Endothelial cell (in vitro differentiated cells): ENCODE measurements at regions not wholly inside any gene's neighbourhood (a gene's known extent, or its start where the extent isn't known, plus 50 kb on each side); places are given as distances from the start of the nearest gene placed in this dataset.
"Not testable (repeated sequence)": the region's sequence is repeated elsewhere in the genome, so short reads cannot be mapped to it uniquely, and the experiment has no call there.

Experiments used
- DNase-seq: peaks from one replicate; pipeline ENCODE4 v3.0.0; 2021; ENCODE audit warnings: low spot score
- H3K27ac Mint-ChIP-seq: one replicate; pipeline ENCODE4 v1.8.0; 2021; ENCODE audit warnings: mixed read lengths, inconsistent platforms; ENCODE audit not compliant: unreplicated experiment
- H3K27me3 Mint-ChIP-seq: one replicate; pipeline ENCODE4 v1.8.0; 2021; ENCODE audit warnings: mild to moderate bottlenecking, moderate library complexity, mixed read lengths, inconsistent platforms; ENCODE audit not compliant: unreplicated experiment
- H3K36me3 Mint-ChIP-seq: one replicate; pipeline ENCODE4 v1.8.0; 2021; ENCODE audit warnings: mild to moderate bottlenecking, low read depth, mixed read lengths, inconsistent platforms; ENCODE audit not compliant: unreplicated experiment
- H3K4me1 Mint-ChIP-seq: one replicate; pipeline ENCODE4 v1.8.0; 2021; ENCODE audit warnings: mild to moderate bottlenecking, mixed read lengths, inconsistent platforms; ENCODE audit not compliant: unreplicated experiment
- H3K4me3 Mint-ChIP-seq: one replicate; pipeline ENCODE4 v1.8.0; 2021; ENCODE audit warnings: mild to moderate bottlenecking, mixed read lengths, inconsistent platforms; ENCODE audit not compliant: unreplicated experiment
- H3K9me3 Mint-ChIP-seq: one replicate; pipeline ENCODE4 v1.8.0; 2021; ENCODE audit warnings: mixed read lengths, inconsistent platforms; ENCODE audit not compliant: unreplicated experiment
- TF ChIP-seq, protein P1 (sequence below): fragments of 200-600 bp; sonication (generic); IDR thresholded peaks from one replicate; pipeline ENCODE4 v1.5.0; 2021; ENCODE audit warnings: antibody characterized with exemption; ENCODE audit not compliant: unreplicated experiment

DNA sequence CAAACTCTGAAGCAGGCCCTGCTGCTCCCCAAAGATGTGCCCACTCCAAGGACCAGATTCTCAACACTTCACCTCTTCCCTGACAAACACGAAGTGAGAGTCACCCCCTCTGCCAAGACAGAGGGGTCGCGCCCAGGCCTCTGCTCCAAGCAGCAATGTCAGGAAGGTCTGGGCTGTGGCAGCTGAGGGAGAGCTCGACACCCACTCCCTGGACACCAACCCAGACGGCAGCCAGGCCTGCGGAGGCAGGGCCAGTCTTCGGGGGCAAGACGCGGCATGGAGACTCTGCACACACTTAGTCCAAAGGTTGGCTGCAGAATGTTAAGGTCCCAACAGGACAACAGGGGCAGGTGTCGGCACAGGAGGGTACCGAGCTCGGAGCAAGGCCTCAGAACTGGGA, 144.2 kb downstream of the DLL1 start:
- Mint-ChIP-seq H3K36me3 (peaks cover 9% of the 10 kb centered on the region), H3K27ac (no peak overlapping the region), H3K9me3 (no peaks in the 10 kb centered on the region), H3K4me3 (no peak overlapping the region), H3K27me3 (peaks cover 8% of the 10 kb centered on the region), H3K4me1 (peaks cover 13% of the 10 kb centered on the region)
- no peak for DNase-seq
- TF ChIP-seq, protein P1, sequence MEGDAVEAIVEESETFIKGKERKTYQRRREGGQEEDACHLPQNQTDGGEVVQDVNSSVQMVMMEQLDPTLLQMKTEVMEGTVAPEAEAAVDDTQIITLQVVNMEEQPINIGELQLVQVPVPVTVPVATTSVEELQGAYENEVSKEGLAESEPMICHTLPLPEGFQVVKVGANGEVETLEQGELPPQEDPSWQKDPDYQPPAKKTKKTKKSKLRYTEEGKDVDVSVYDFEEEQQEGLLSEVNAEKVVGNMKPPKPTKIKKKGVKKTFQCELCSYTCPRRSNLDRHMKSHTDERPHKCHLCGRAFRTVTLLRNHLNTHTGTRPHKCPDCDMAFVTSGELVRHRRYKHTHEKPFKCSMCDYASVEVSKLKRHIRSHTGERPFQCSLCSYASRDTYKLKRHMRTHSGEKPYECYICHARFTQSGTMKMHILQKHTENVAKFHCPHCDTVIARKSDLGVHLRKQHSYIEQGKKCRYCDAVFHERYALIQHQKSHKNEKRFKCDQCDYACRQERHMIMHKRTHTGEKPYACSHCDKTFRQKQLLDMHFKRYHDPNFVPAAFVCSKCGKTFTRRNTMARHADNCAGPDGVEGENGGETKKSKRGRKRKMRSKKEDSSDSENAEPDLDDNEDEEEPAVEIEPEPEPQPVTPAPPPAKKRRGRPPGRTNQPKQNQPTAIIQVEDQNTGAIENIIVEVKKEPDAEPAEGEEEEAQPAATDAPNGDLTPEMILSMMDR: no peak

DNA sequence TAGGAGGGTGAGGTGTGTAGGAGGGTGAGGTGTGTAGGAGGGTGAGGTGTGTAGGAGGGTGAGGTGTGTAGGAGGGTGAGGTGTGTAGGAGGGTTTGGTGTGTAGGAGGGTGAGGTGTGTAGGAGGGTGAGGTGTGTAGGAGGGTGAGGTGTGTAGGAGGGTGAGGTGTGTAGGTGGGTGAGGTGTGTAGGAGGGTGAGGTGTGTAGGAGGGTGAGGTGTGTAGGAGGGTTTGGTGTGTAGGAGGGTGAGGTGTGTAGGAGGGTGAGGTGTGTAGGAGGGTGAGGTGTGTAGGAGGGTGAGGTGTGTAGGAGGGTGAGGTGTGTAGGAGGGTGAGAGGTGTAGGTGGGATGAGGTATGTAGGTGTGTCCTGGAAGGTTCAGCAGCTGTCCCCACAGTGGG, 144.7 kb downstream of the DLL1 start:
- H3K36me3 Mint-ChIP-seq, H3K4me1 Mint-ChIP-seq, DNase-seq, H3K27me3 Mint-ChIP-seq, H3K4me3 Mint-ChIP-seq, H3K9me3 Mint-ChIP-seq, H3K27ac Mint-ChIP-seq: not testable (repeated sequence)

DNA sequence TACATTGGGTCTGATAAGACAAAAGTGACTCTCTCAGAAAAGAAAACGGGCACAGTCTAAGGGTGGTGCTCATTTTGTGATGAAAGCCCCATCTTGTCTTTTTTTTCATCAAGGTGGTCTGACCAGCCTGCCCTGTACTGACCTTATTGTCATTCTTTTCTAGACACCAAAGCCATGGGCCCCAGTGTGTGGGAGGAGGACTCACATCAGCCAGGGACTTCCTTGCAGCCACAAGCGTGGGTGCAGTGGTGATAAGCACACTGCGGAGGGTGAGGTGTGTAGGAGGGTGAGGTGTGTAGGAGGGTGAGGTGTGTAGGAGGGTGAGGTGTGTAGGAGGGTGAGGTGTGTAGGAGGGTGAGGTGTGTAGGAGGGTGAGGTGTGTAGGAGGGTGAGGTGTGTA, 145.2 kb downstream of the DLL1 start:
- H3K27ac Mint-ChIP-seq, H3K9me3 Mint-ChIP-seq: not testable (repeated sequence)

DNA sequence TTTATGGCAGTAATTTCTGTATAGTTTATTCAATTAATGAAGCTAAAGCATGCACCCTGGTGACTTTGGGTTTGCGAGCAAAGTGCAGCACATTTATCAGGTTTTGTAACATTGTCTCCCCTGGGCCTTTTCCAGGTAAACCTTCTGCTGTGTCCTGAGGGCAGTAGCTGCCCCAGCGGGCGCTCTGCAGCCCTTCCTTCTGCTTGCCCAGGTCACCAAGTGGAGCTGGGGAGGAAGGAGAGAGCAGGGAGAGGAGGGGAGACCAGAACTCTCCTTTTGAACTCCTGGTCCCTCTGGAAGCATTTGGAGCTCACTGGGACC, 145.6 kb downstream of the DLL1 start:
- Mint-ChIP-seq H3K27ac (no peak overlapping the region), H3K27me3 (peaks cover 6% of the 10 kb centered on the region), H3K4me1 (peaks cover 7% of the 10 kb centered on the region), H3K9me3 (no peaks in the 10 kb centered on the region), H3K4me3 (no peak overlapping the region), H3K36me3 (peaks cover 9% of the 10 kb centered on the region)
- no peak for DNase-seq
- TF ChIP-seq, protein P1: no peak

More for the DNA sequence above, 145.2 kb downstream of the DLL1 start:
- not testable (repeated sequence) for H3K4me1 Mint-ChIP-seq, H3K4me3 Mint-ChIP-seq, H3K36me3 Mint-ChIP-seq, DNase-seq, H3K27me3 Mint-ChIP-seq

DNA sequence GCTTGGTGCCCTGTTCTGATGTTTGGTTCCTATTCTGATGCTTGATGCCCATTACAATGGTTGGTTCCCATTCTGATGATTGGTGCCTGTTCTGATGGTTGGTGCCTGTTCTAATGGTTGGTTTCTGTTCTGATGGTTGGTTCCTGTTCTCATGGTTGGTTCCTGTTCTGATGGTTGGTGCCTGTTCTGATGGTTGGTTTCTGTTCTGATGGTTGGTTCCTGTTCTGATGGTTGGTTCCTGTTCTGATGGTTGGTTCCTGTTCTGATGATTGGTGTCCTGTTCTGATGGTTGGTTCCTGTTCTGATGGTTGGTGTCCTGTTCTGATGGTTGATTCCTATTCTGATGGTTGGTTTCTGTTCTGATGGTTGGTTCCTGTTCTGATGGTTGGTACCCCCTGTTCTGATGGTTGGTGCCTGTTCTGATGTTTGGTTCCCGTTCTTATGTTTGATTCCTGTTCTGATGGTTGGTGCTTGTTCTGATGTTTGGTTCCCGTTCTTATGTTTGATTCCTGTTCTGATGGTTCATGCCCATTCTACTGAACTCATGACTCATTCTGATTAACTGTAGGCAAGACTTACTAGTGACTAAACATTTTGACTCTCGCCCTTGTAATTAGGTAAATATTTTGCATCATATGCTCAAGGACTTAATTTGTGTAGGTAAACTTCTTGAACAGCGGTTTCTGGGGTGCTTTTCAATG, 146.2 kb downstream of the DLL1 start:
- Mint-ChIP-seq H3K36me3 (peaks cover 11% of the 10 kb centered on the region), H3K4me3 (no peak overlapping the region), H3K27me3 (peaks cover 6% of the 10 kb centered on the region), H3K4me1 (peaks cover 7% of the 10 kb centered on the region), H3K9me3 (no peaks in the 10 kb centered on the region), H3K27ac (no peak overlapping the region)
- DNase-seq: no peak
- TF ChIP-seq, protein P1: no peak

DNA sequence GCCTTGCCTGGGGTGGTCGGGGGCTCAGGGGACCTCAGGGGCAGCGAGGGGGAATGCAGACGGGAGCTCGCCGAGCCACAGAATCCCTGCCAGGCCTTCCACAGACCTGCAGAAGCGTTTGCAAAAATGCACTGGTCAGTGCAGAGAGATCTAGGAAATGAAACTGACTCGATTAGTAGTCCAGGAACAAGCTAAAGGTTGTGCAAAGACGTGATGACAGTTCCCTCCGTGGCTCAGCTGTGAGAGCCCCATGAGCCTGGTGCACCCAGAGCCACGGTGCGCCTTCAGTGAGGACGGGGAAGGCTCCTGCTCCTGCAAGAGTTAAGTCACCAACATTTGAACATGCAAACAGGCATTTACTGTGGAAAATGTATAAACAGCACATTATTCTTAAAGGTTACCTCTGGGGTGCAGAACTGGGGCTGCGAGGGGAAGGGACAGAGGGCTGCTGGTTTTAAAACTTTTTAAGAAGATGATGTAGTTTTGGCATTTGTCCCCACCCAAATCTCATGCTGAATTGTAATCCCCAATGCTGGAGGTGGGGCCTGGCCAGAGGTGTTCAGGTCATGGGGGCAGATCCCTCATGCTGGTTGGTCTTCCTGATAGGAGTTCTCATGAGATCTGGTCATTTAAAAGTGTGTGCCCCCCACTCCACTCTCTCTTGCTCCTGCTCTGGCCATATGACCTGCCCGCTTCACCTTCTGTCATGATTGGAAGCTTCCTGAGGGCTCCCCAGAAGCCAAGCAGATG, 147.3 kb downstream of the DLL1 start:
- TF ChIP-seq, protein P1: no peak
- Mint-ChIP-seq H3K27me3 (peaks cover 11% of the 10 kb centered on the region), H3K36me3 (peaks cover 14% of the 10 kb centered on the region), H3K9me3 (peaks cover 3% of the 10 kb centered on the region), H3K4me1 (peaks cover 5% of the 10 kb centered on the region), H3K4me3 (no peak overlapping the region), H3K27ac (no peak overlapping the region)
- DNase-seq: no peak
